GM23248 (cell line): ENCODE measurements at regions not wholly inside any gene's neighbourhood (a gene's known extent, or its start where the extent isn't known, plus 50 kb on each side); places are given as distances from the start of the nearest gene placed in this dataset.
A peak's percentile ranks its signal among the peaks of the same experiment; 100 is the strongest.

Experiments used
- DNase-seq: peaks from one replicate; pipeline ENCODE4 v3.0.0-alpha.2; 2015
- H2AFZ ChIP-seq: fragments of 200-600 bp; sonication (generic); 2 replicates; pipeline ENCODE4 v1.6.1; 2016; ENCODE audit warnings: antibody characterized with exemption
- H3F3A ChIP-seq: fragments of 200-600 bp; sonication (generic); 2 replicates; pipeline ENCODE4 v1.6.1; 2016; ENCODE audit warnings: mild to moderate bottlenecking, antibody characterized with exemption, mixed run types; ENCODE audit not compliant: insufficient read depth
- H3K27ac ChIP-seq: fragments of 200-600 bp; sonication (generic); 2 replicates; pipeline ENCODE4 v1.5.1; 2016; ENCODE audit warnings: mild to moderate bottlenecking
- H3K27me3 ChIP-seq: fragments of 200-600 bp; sonication (generic); replicated peaks from 2 replicates; pipeline ENCODE4 v1.6.1; 2016; ENCODE audit warnings: mild to moderate bottlenecking; ENCODE audit not compliant: insufficient read depth
- H3K36me3 ChIP-seq: fragments of 200-600 bp; sonication (generic); 2 replicates; pipeline ENCODE4 v1.6.1; 2016; ENCODE audit warnings: low read depth, mild to moderate bottlenecking
- H3K4me1 ChIP-seq: fragments of 200-600 bp; sonication (generic); 2 replicates; pipeline ENCODE4 v1.6.1; 2016; ENCODE audit warnings: mild to moderate bottlenecking; ENCODE audit not compliant: insufficient read depth
- H3K4me2 ChIP-seq: fragments of 200-600 bp; sonication (generic); one replicate; pipeline ENCODE4 v1.6.1; 2016; ENCODE audit warnings: mild to moderate bottlenecking; ENCODE audit not compliant: unreplicated experiment
- H3K4me3 ChIP-seq: fragments of 200-600 bp; sonication (generic); 2 replicates; pipeline ENCODE4 v1.5.1; 2016; ENCODE audit warnings: mild to moderate bottlenecking
- H3K79me2 ChIP-seq: fragments of 200-600 bp; sonication (generic); 2 replicates; pipeline ENCODE4 v1.6.1; 2016; ENCODE audit warnings: mild to moderate bottlenecking; ENCODE audit not compliant: insufficient read depth
- H3K9ac ChIP-seq: fragments of 200-600 bp; sonication (generic); 2 replicates; pipeline ENCODE4 v1.6.1; 2016; ENCODE audit warnings: mild to moderate bottlenecking
- H3K9me2 ChIP-seq: fragments of 200-600 bp; sonication (generic); 2 replicates; pipeline ENCODE4 v1.6.1; 2016; ENCODE audit warnings: mixed run types, mild to moderate bottlenecking, moderate library complexity; ENCODE audit not compliant: insufficient read depth
- H3K9me3 ChIP-seq: fragments of 200-600 bp; sonication (generic); one replicate; pipeline ENCODE4 v1.6.1; 2017; ENCODE audit warnings: low read depth
- H4K20me1 ChIP-seq: fragments of 200-600 bp; sonication (generic); 2 replicates; pipeline ENCODE4 v1.6.0; 2016; ENCODE audit not compliant: insufficient read depth
- EZH2 ChIP-seq: fragments of 200-600 bp; sonication (generic); IDR thresholded peaks from 2 replicates; pipeline ENCODE4 v1.6.1; 2018; ENCODE audit warnings: antibody characterized with exemption, mild to moderate bottlenecking; ENCODE audit not compliant: insufficient read depth, poor library complexity, severe bottlenecking
- EZH2phosphoT487 ChIP-seq: fragments of 200-600 bp; sonication (generic); IDR thresholded peaks from 2 replicates; pipeline ENCODE4 v1.6.1; 2018; ENCODE audit warnings: antibody characterized with exemption, moderate library complexity, mild to moderate bottlenecking, low read depth; ENCODE audit not compliant: insufficient read depth
- WGBS, 2 experiments: methylation state at CpG; one replicate each; pipeline ENCODE4 v1.1.6; 2015 to 2017; ENCODE audit warnings: low lambda C conversion rate in 2 of 2, low coverage in 1 of 2; ENCODE audit errors: missing lambda C conversion rate in 2 of 2; 5-methylcytosine and 5-hydroxymethylcytosine counted together
- in situ Hi-C: fragments of 300-500 bp; cut with MboI; formaldehyde crosslinking; loops from 2 replicates; pipeline ENCODE4 v1.15.0; 2020

GRCh38 chr2:173828189-173829142, 136.7 kb downstream of the SP3 start:
- peak; percentile 7 for DNase-seq

GRCh38 chr2:173829727-173830126, 135.4 kb downstream of the SP3 start:
- no peak overlapping the region for H2AFZ ChIP-seq
- no peak overlapping the region for H3K9ac ChIP-seq
- H3F3A ChIP-seq = no peaks in the 10 kb centered on the region
- H3K4me3 ChIP-seq = no peak overlapping the region
- H3K79me2 ChIP-seq = no peaks in the 10 kb centered on the region
- no peaks in the 10 kb centered on the region for H3K9me3 ChIP-seq
- no peak overlapping the region for H3K27ac ChIP-seq
- H3K4me1 ChIP-seq = peaks cover 17% of the 10 kb centered on the region; the same call in 1 of the 2 replicates
- DNase-seq = no peak
- H3K36me3 ChIP-seq = no peaks in the 10 kb centered on the region
- H3K9me2 ChIP-seq = no peaks in the 10 kb centered on the region
- 69 to 77% methylated on average over 4 of the region's 4 CpGs for WGBS, 2 experiments
- H3K27me3 ChIP-seq = no peaks in the 10 kb centered on the region
- no peaks in the 10 kb centered on the region for H4K20me1 ChIP-seq
- no peak overlapping the region for H3K4me2 ChIP-seq
- TF ChIP-seq EZH2 = no peak
- TF ChIP-seq EZH2phosphoT487 = no peak
- in situ Hi-C loops = no loop called here

More at GRCh38 chr2:173828189-173829142, 136.7 kb downstream of the SP3 start:
- Histone ChIP-seq H3K36me3 (no peaks in the 10 kb centered on the region), H3K4me1 (peaks cover 17% of the 10 kb centered on the region; the same call in 1 of the 2 replicates), H3F3A (no peaks in the 10 kb centered on the region), H3K9ac (no peak overlapping the region), H3K79me2 (no peaks in the 10 kb centered on the region), H3K9me3 (no peaks in the 10 kb centered on the region), H3K27ac (no peak overlapping the region), H3K9me2 (no peaks in the 10 kb centered on the region), H3K4me2 (no peak overlapping the region), H3K4me3 (no peak overlapping the region), H3K27me3 (no peaks in the 10 kb centered on the region), H2AFZ (no peak overlapping the region), H4K20me1 (no peaks in the 10 kb centered on the region)
- 82 to 83% methylated on average over 9 of the region's 9 CpGs for WGBS, 2 experiments
- in situ Hi-C loops = no loop called here
- TF ChIP-seq EZH2 (no peak), EZH2phosphoT487 (no peak)

- no peak for TF ChIP-seq EZH2phosphoT487
- TF ChIP-seq EZH2 = no peak
- peak; percentile 31 for DNase-seq
- Histone ChIP-seq H3K4me3 (no peak overlapping the region), H3K4me1 (peaks cover 17% of the 10 kb centered on the region; the same call in 1 of the 2 replicates), H3K9me2 (no peaks in the 10 kb centered on the region), H3F3A (no peaks in the 10 kb centered on the region), H3K36me3 (no peaks in the 10 kb centered on the region), H3K27ac (no peak overlapping the region), H3K9ac (no peak overlapping the region), H4K20me1 (no peaks in the 10 kb centered on the region), H3K4me2 (no peak overlapping the region), H3K9me3 (no peaks in the 10 kb centered on the region), H3K79me2 (no peaks in the 10 kb centered on the region), H2AFZ (no peak overlapping the region), H3K27me3 (no peaks in the 10 kb centered on the region)
- WGBS, 2 experiments = 32 to 48% methylated on average over 4 of the region's 4 CpGs
- in situ Hi-C loops = no loop called here
These were observed 135.0 kb downstream of the SP3 start for GRCh38 chr2:173830170-173830569.

- TF ChIP-seq EZH2 (no peak), EZH2phosphoT487 (no peak)
- Histone ChIP-seq H3K36me3 (no peaks in the 10 kb centered on the region), H3F3A (no peaks in the 10 kb centered on the region), H3K9me2 (no peaks in the 10 kb centered on the region), H4K20me1 (no peaks in the 10 kb centered on the region), H3K4me2 (peak overlapping the region; percentile 4), H3K27me3 (no peaks in the 10 kb centered on the region), H3K4me1 (peaks cover 17% of the 10 kb centered on the region; the same call in 1 of the 2 replicates), H3K4me3 (no peak overlapping the region), H3K9me3 (no peaks in the 10 kb centered on the region), H3K79me2 (no peaks in the 10 kb centered on the region), H3K9ac (no peak overlapping the region), H3K27ac (no peak overlapping the region), H2AFZ (0 out of 2 replicates have a peak overlapping the region, but pooled peaks have one; percentile 3)
- in situ Hi-C loops = no loop called here
- WGBS, 2 experiments = 33 to 34% methylated on average over 11 of the region's 11 CpGs
- DNase-seq = peak; percentile 54
These were observed 133.6 kb downstream of the SP3 start for GRCh38 chr2:173831312-173832229.
